CD14-positive monocyte (primary cell): ENCODE measurements at regions not wholly inside any gene's neighbourhood (a gene's known extent, or its start where the extent isn't known, plus 50 kb on each side); places are given as distances from the start of the nearest gene placed in this dataset.

Experiments
- DNase-seq, 3 donors: peaks; one replicate each; pipeline ENCODE4 v3.0.0-alpha.2; 2011 to 2022
- H2AFZ ChIP-seq: 2 replicates; pipeline ENCODE4 v1.6.0; 2012; ENCODE audit warnings: mild to moderate bottlenecking, low read depth, low read length, inconsistent platforms; ENCODE audit not compliant: insufficient read depth, poor library complexity, severe bottlenecking
- H3K27ac ChIP-seq, 2 donors: 1 replicate in 1 of 2; 2 replicates in 1 of 2; pipeline ENCODE4 v1.5.1; 2012 to 2013; ENCODE audit warnings: low read length in 2 of 2, control low read depth in 1 of 2, inconsistent platforms in 1 of 2, low read depth in 1 of 2, mild to moderate bottlenecking in 1 of 2
- H3K27me3 ChIP-seq, 2 donors: one replicate each; pipeline versions ENCODE4 v1.6.0 to v1.6.1; 2011 to 2013; ENCODE audit warnings: low read length in 2 of 2; ENCODE audit not compliant: control insufficient read depth in 2 of 2, insufficient read depth in 2 of 2
- H3K36me3 ChIP-seq, 2 donors: replicated peaks in 1 of 2; 1 replicate in 1 of 2; 2 replicates in 1 of 2; pipeline versions ENCODE4 v1.5.1 to v1.6.1; 2012 to 2013; ENCODE audit warnings: low read length in 2 of 2, control low read depth in 1 of 2, inconsistent platforms in 1 of 2, mild to moderate bottlenecking in 1 of 2; ENCODE audit not compliant: insufficient read depth in 2 of 2, control insufficient read depth in 1 of 2
- H3K4me1 ChIP-seq, 2 donors: 1 replicate in 1 of 2; 2 replicates in 1 of 2; pipeline versions ENCODE4 v1.5.1 to v1.6.1; 2012 to 2013; ENCODE audit warnings: low read length in 2 of 2, control low read depth in 1 of 2, inconsistent platforms in 1 of 2, mild to moderate bottlenecking in 1 of 2, moderate library complexity in 1 of 2; ENCODE audit not compliant: insufficient read depth in 2 of 2, control insufficient read depth in 1 of 2
- H3K4me2 ChIP-seq: replicated peaks from 2 replicates; pipeline ENCODE3; 2012; ENCODE audit warnings: low read length, moderate library complexity, mild to moderate bottlenecking; ENCODE audit not compliant: poor library complexity, severe bottlenecking; ENCODE audit errors: extremely low read depth
- H3K4me3 ChIP-seq, 3 experiments: fragments of 200-600 bp in 1 of 3; sonication (generic) in 1 of 3; replicated peaks in 1 of 3; 1 replicate in 2 of 3; 2 replicates in 1 of 3; pipeline ENCODE4 v1.5.1; 2011 to 2013; ENCODE audit warnings: low read length in 3 of 3, mild to moderate bottlenecking in 3 of 3, control low read depth in 2 of 3, low read depth in 2 of 3, inconsistent platforms in 1 of 3, moderate library complexity in 1 of 3
- H3K79me2 ChIP-seq: 2 replicates; pipeline ENCODE4 v1.6.0; 2012; ENCODE audit warnings: mild to moderate bottlenecking, control low read depth, inconsistent platforms, low read length, moderate library complexity; ENCODE audit not compliant: insufficient read depth
- H3K9ac ChIP-seq: 2 replicates; pipeline ENCODE4 v1.6.0; 2017; ENCODE audit warnings: low read length, mild to moderate bottlenecking; ENCODE audit not compliant: insufficient read depth, poor library complexity, severe bottlenecking
- H3K9me3 ChIP-seq, 2 donors: replicated peaks in 1 of 2; 1 replicate in 1 of 2; 2 replicates in 1 of 2; pipeline versions ENCODE4 v1.5.1 to v1.6.1; 2012 to 2013; ENCODE audit warnings: low read length in 2 of 2, control low read depth in 1 of 2; ENCODE audit not compliant: control insufficient read depth in 1 of 2, insufficient read depth in 1 of 2
- H4K20me1 ChIP-seq: 2 replicates; pipeline ENCODE4 v1.6.0; 2012; ENCODE audit warnings: mild to moderate bottlenecking, low read length, control low read depth, moderate library complexity; ENCODE audit not compliant: insufficient read depth
- H3K27ac Mint-ChIP-seq, 7 donors: one replicate each; pipeline ENCODE4 v1.8.0; 2020; ENCODE audit warnings: mild to moderate bottlenecking in 7 of 7, mixed read lengths in 7 of 7, moderate library complexity in 6 of 7, inconsistent platforms in 2 of 7
- H3K27me3 Mint-ChIP-seq, 3 donors: one replicate each; pipeline ENCODE4 v1.8.0; 2021 to 2022; ENCODE audit warnings: low read depth in 3 of 3, mild to moderate bottlenecking in 3 of 3, mixed read lengths in 3 of 3, moderate library complexity in 3 of 3, inconsistent platforms in 1 of 3
- H3K36me3 Mint-ChIP-seq, 2 donors: one replicate each; pipeline ENCODE4 v1.8.0; 2020; ENCODE audit warnings: mixed read lengths in 2 of 2, inconsistent platforms in 1 of 2, mild to moderate bottlenecking in 1 of 2
- H3K4me1 Mint-ChIP-seq: one replicate; pipeline ENCODE4 v1.8.0; 2020; ENCODE audit warnings: mild to moderate bottlenecking, mixed read lengths
- H3K4me3 Mint-ChIP-seq, 2 donors: one replicate each; pipeline ENCODE4 v1.8.0; 2020; ENCODE audit warnings: mild to moderate bottlenecking in 2 of 2, mixed read lengths in 2 of 2, moderate library complexity in 1 of 2
- H3K9me3 Mint-ChIP-seq, 7 donors: one replicate each; pipeline ENCODE4 v1.8.0; 2020 to 2022; ENCODE audit warnings: mixed read lengths in 7 of 7, mild to moderate bottlenecking in 6 of 7, moderate library complexity in 6 of 7, inconsistent platforms in 2 of 7
- WGBS: methylation state at CpG from one replicate; pipeline ENCODE4 v1.1.5; 2013; ENCODE audit warnings: missing lambda C conversion rate; ENCODE audit not compliant: insufficient coverage; 5-methylcytosine and 5-hydroxymethylcytosine counted together
- intact Hi-C, 2 donors: fragments of 100-400 bp; cut with micrococcal nuclease; formaldehyde crosslinking; loops; one replicate each; pipeline versions ENCODE4 v1.15.0 to v1.15.1; 2023
- TF ChIP-seq, protein P1 (sequence below): fragments of 200-600 bp; IDR thresholded peaks from one replicate; pipeline ENCODE4 v1.8.0; 2022; ENCODE audit warnings: antibody characterized with exemption, mild to moderate bottlenecking

DNA sequence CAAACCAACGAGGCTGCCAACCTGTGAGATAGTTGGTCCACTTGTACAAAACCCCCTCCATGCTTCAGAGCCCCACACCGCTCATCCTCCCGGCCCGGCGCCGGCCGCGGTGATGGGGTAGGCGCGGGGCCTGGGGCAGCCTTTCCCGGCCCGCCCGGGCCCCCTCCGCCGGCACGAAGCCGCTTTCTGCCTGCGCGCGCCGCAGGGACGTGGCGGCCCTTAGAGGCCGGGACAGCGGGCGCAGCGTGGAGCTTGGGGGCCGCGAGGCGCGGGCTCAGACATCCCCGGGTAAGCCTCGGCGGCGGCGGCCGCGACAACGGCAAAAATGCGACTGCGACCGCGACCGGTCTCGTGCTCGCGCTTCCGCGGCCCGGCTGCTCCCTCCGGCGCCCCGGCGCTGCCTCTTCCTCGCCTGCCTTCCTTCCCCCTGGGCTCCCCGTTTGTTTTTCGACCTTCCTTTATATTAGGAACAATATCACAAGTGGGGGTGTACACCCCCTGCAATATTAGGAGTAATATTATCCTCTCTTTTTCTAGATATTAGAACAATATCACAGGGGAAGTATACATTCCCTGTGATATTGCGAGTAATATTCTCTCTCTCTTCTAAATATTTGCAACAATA, 53.9 kb upstream of the CEACAM21 start:
- H3K9me3 ChIP-seq: no peaks in the 10 kb centered on the region
- no peaks in the 10 kb centered on the region for H3K36me3 ChIP-seq
- H3K27me3 ChIP-seq: no peaks in the 10 kb centered on the region
- DNase-seq: peak in 1 of 3 donors; percentile 18
- H3K79me2 ChIP-seq: no peaks in the 10 kb centered on the region
- Mint-ChIP-seq H3K27ac (peak overlapping the region; percentile 84 to 94 (median 89)), H3K4me1 (peaks cover 37% of the 10 kb centered on the region), H3K9me3 (no peaks in the 10 kb centered on the region), H3K36me3 (no peaks in the 10 kb centered on the region), H3K27me3 (peaks cover 0 to 8% (median 1%) of the 10 kb centered on the region in 3 donors), H3K4me3 (peak overlapping the region; percentile 80 to 86)
- intact Hi-C loops: loop anchor here in 1 of 2 donors (1.0 to 10.0 kb wide), 2 partner anchors 9 to 167 kb away; partner anchors contain the start of gene TGFB1
- H3K4me1 ChIP-seq: peaks cover 19 to 31% of the 10 kb centered on the region in 2 donors
- H3K9ac ChIP-seq: peak overlapping the region; percentile 59
- H2AFZ ChIP-seq: peak overlapping the region; percentile 74
- WGBS: under 1% methylated on average over 50 of the region's 58 CpGs
- peak overlapping the region; percentile 75 for H3K4me2 ChIP-seq
- peak overlapping the region; percentile 28 to 70 (median 66) for H3K4me3 ChIP-seq
- TF ChIP-seq, protein P1, sequence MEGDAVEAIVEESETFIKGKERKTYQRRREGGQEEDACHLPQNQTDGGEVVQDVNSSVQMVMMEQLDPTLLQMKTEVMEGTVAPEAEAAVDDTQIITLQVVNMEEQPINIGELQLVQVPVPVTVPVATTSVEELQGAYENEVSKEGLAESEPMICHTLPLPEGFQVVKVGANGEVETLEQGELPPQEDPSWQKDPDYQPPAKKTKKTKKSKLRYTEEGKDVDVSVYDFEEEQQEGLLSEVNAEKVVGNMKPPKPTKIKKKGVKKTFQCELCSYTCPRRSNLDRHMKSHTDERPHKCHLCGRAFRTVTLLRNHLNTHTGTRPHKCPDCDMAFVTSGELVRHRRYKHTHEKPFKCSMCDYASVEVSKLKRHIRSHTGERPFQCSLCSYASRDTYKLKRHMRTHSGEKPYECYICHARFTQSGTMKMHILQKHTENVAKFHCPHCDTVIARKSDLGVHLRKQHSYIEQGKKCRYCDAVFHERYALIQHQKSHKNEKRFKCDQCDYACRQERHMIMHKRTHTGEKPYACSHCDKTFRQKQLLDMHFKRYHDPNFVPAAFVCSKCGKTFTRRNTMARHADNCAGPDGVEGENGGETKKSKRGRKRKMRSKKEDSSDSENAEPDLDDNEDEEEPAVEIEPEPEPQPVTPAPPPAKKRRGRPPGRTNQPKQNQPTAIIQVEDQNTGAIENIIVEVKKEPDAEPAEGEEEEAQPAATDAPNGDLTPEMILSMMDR: no peak
- no peaks in the 10 kb centered on the region for H4K20me1 ChIP-seq
- peak overlapping the region; percentile 10 to 70 for H3K27ac ChIP-seq

DNA sequence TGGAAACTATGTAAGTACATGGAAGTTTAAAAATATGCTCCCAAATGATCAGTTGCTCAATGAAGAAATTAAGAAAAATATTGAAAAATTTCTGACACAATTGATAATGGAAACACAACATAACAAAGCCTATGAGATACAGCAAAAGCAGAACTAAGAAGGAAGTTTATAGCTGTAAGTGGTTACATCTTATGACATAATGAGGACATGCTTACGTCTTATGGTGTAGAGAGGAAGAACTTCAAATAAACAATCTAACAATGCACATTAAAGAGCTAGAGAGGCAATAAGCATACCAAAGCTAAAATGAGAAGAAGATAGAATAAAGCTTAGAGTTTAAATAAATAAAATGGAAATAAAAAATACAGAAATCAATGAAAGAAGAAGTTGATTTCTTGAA, 50.0 kb upstream of the CEACAM21 start:
- no peaks in the 10 kb centered on the region for H3K36me3 Mint-ChIP-seq
- no peaks in the 10 kb centered on the region for H3K36me3 ChIP-seq
- H3K4me2 ChIP-seq: no peak overlapping the region
- H3K4me1 ChIP-seq: peaks cover 46 to 55% of the 10 kb centered on the region in 2 donors
- H3K9me3 Mint-ChIP-seq: peaks cover 0 to 5% (median 0%) of the 10 kb centered on the region in 7 donors
- H3K4me3 Mint-ChIP-seq: no peak overlapping the region
- no peak overlapping the region for H3K4me3 ChIP-seq
- no peak overlapping the region for H3K27ac Mint-ChIP-seq
- TF ChIP-seq, protein P1: no peak
- H3K4me1 Mint-ChIP-seq: peaks cover 61% of the 10 kb centered on the region
- H3K27me3 ChIP-seq: no peaks in the 10 kb centered on the region
- peak in 2 of 3 donors; percentile 44 to 56 for DNase-seq
- H3K27me3 Mint-ChIP-seq: peaks cover 1 to 6% (median 3%) of the 10 kb centered on the region in 3 donors
- H2AFZ ChIP-seq: no peak overlapping the region
- H3K9ac ChIP-seq: no peak overlapping the region
- H3K79me2 ChIP-seq: no peaks in the 10 kb centered on the region
- H3K9me3 ChIP-seq: no peaks in the 10 kb centered on the region
- intact Hi-C loops: loop anchor here in 1 of 2 donors (10.0 kb wide), 1 partner anchor 171 kb away; the partner anchor contains the start of gene TGFB1
- peaks cover 8% of the 10 kb centered on the region for H4K20me1 ChIP-seq
- H3K27ac ChIP-seq: no peak overlapping the region
- WGBS: no CpG with 5 or more reads among the region's 1 CpG
